ENCODE measurements at regions not wholly inside any gene's neighbourhood (a gene's known extent, or its start where the extent isn't known, plus 50 kb on each side); places are given as distances from the start of the nearest gene placed in this dataset.

DNA sequence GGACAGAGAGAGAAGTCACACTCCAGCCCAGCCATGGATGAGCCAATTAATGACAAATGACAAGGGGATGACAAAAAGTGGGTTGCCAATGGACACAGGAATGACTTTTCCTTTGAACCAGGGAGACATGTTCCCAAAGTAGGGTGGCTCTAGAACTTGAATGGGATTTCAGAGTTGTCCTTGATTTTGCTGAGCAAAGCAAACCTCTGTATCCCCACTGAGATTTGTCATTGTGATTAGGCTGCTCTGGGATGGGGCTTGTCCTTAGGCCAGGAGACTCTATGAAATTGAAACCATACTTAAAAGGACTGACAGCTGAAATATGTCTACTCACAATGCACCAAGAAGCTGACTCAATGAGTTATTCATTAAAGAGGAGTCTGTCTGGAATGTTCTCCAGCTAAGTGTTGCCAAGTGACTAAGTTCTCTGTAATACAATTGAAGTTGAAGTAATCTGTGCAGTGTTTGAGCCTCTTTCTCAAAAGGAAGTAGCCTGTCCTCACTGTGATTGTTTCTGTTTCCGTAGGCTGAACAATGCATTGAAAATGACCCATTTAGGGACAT lies 69.0 kb upstream of the PCDH9 start:
- no peak for DNase-seq

DNA sequence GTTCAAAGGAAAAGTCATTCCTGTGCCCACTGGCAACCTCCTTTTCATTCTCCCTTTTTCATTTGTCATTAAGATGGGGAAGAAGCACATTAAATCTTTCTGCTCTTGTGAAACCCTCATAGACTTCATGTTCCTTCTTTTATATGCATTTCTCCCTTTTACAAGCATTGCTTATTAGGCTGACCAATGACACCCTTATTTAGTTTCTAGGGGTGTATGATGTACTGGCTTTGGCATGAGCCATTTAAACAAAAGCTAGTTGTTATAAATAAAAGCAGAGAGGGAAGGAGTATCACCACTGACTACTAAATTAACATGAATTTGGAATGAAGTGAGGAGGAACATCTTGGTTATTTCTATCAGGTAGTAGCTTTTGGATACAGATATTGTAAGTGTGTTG lies 68.2 kb upstream of the PCDH9 start:
- no peak for DNase-seq

DNA sequence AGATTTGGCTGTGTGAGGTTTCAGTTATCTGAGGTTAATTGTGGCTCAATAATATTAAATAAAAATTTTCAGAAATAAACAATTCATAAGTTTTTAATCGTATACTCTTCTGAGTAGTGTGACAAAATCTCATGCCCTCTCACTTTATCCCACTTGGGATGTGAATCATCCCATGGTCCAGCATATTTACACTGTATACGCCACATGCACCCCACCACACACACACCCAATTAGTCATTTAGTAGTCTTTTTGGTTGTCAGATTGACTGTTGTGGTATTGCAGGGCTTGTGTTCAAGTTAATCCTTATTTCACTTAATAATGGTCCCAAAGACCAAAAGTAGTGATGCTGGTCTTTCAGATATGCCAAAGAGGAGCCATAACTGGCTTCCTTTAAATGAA lies 66.4 kb upstream of the PCDH9 start:
- DNase-seq: no peak

DNA sequence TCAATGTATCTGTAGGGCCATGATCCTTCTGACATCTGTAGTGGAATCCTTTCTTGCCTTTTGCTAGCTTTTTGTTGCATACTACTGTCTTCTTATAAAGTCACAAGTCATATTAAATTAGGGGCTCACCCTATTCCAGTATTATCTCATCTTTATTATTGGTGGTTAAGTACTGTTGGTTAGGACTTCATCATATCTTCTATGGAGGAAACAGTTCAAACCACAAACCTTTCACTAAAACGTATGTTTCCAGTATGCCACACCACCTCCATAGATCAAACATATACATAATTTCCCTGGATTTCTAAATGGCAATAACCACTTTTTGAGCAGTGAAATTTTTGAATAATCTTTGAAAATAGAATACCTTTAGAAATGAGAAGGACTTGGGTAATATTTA lies 62.8 kb upstream of the PCDH9 start:
- no peak for DNase-seq

DNA sequence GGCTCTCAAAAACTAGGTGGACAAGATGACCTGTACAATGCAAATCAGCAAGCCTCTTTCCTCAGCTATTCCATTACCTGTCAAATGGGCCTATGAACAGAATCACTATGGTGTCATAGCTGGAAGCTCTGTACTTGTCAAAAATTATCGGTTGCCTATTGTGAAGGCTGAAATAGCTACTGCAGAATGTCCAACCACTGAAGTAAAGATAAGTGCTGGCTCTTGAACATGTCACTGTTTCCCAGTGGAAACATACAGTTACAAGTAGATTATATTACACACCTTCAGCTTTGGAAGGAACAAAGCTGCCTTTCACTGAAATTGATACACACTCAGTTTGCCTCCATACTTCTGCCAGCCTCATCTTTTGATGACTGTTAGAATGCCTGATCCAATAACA lies 55.5 kb upstream of the PCDH9 start:
- DNase-seq: no peak

DNA sequence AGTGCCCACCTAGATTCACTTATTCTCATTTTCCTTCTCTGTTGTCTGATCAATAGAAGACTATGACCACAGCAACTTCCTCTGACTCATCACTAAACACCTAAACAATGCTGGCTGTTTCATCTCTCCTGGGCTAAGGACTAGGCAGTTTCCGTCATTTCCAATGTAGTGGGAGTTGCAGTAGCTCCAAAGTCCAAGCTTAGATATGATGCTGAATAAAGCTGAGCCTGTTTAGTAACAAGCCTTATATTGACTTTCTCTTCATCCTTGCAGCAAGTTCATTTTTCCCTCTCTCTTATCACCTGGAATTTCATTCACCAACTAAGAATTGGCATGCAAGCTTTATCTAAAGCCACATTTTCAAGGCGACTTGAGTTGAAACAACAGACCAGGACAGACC lies 53.5 kb upstream of the PCDH9 start:
- DNase-seq: no peak

DNA sequence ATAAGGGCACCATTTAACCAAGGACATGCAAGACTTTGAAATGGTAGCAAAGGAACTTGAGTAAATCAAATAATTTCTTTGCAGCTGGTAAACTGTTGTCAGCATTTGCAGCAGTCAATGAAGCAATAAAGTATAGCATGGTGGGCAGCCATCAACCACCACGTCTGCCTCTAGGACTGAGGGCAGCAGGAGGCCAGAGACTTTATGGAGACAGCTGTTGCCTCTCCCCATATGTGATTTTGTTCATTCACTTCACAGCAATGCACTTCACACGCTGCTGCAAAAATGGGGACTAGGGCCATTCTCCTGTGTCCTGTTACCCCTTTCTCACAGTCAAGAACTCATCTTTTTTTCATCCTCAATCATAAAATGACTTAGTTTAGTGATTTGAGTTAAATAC lies 51.3 kb upstream of the PCDH9 start:
- no peak for DNase-seq
